ENCODE measurements at regions not wholly inside any gene's neighbourhood (a gene's known extent, or its start where the extent isn't known, plus 50 kb on each side); places are given as distances from the start of the nearest gene placed in this dataset.

DNA sequence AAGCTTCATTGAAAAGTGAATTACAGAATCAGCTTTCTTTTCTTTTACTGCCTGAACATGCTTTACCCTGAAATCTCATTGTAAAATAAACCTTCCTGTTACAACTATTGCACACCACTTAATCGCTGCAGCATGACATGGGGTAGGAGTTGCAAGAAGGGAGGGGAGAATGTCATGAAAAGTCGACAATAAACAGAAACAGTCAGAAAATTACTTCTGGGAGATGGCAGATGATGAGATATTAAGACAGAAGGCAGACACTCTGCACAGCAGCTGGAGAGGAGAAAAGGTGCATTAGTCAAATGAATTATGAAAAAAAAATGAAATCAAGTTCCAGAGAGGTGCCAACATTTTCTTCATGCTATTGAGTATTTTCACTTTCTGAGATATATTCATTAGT, 287.7 kb downstream of the PCDH7 start:
- no peak for TF ChIP-seq CTCF (IDR thresholded peaks at IDR 0.05)
- TF ChIP-seq EP300 (IDR thresholded peaks at IDR 0.05) = no peak
